ENCODE measurements at regions not wholly inside any gene's neighbourhood (a gene's known extent, or its start where the extent isn't known, plus 50 kb on each side); places are given as distances from the start of the nearest gene placed in this dataset.

- ATAC-seq (peak; percentile 47 to 56; a peak in 5 of 6 replicates), FAIRE-seq (no peak), DNase-seq (ENCODE audit: low read depth in 1 of 2, low spot score in 1 of 2) (peak; percentile 26 to 74)
- no peak overlapping the region for H3K4me3 ChIP-seq
- H3K4me2 ChIP-seq: peak overlapping the region; percentile 38
- ChIA-PET CTCF (interaction anchor here (0.6 to 2.1 kb wide), 8 partner anchors 10 to 905 kb away, joined by 3 to 8 read pairs (median 5); no protein-coding TSS in a partner anchor), POLR2A (no interaction called here)
- H3K4me1 ChIP-seq: peaks cover 18% of the 10 kb centered on the region
- TF ChIP-seq MAZ (IDR thresholded peaks at IDR 0.05; ENCODE audit: borderline replicate concordance, low read depth, low read length) (no peak), RNF2 (IDR thresholded peaks at IDR 0.05; ENCODE audit: borderline replicate concordance, low read depth) (no peak), PBX3 (IDR thresholded peaks at IDR 0.05) (no peak), RCOR1 (IDR thresholded peaks at IDR 0.05; ENCODE audit: low read depth, low read length) (no peak), MAFK (IDR thresholded peaks at IDR 0.05; ENCODE audit: partially characterized antibody) (no peak), EHMT2 (IDR thresholded peaks at IDR 0.05; ENCODE audit: low read depth) (no peak), PHF8 (IDR thresholded peaks at IDR 0.05; ENCODE audit: borderline replicate concordance, low read depth) (no peak), CTCF (IDR thresholded peaks at IDR 0.05) (peak; percentile 69), HOXB5 (CRISPR knock-in tag; IDR thresholded peaks at IDR 0.05) (no peak), KDM5A (IDR thresholded peaks at IDR 0.05) (no peak), RAD21 (conservative IDR thresholded peaks at IDR 0.05 in 1 of 2, IDR thresholded peaks at IDR 0.05 in 1 of 2) (peak; percentile 70 to 88), NFE2L2 (conservative IDR thresholded peaks at IDR 0.05; ENCODE audit: low read length) (no peak), FOSL2 (IDR thresholded peaks at IDR 0.05) (no peak), FOSL2 (CRISPR knock-in tag; IDR thresholded peaks at IDR 0.05) (no peak), ATOH8 (CRISPR knock-in tag; IDR thresholded peaks at IDR 0.05; ENCODE audit: low read depth) (no peak), ELK1 (IDR thresholded peaks at IDR 0.05; ENCODE audit: low read depth, low read length) (no peak), SMC3 (IDR thresholded peaks at IDR 0.05) (peak; percentile 80), CHD2 (IDR thresholded peaks at IDR 0.05; ENCODE audit: low read length, partially characterized antibody) (no peak), ZC3H11A (IDR thresholded peaks at IDR 0.05) (no peak), EP300 (IDR thresholded peaks at IDR 0.05) (no peak)
- H3K27ac ChIP-seq: peak overlapping the region in 1 of 2 experiments; percentile 65; a peak in 5 of 6 replicates
- H3K9me3 ChIP-seq: peaks cover 2% of the 10 kb centered on the region; the same call in 1 of the 3 replicates
- WGBS (ENCODE audit: missing lambda C conversion rate): 25% methylated on average over 6 of the region's 6 CpGs
These were observed 275.1 kb downstream of the GPM6A start for GRCh38 chr4:175536852-175537453.

GRCh38 chr4:175539498-175539897, 272.6 kb downstream of the GPM6A start:
- Histone ChIP-seq H3K4me1 (peaks cover 18% of the 10 kb centered on the region; the same call in 2 of the 3 replicates), H3K4me3 (no peak overlapping the region), H3K9me3 (peaks cover 2% of the 10 kb centered on the region; the same call in 1 of the 3 replicates), H3K4me2 (no peak overlapping the region), H3K27ac (no peak overlapping the region)
- DNase-seq (ENCODE audit: low read depth in 1 of 2, low spot score in 1 of 2) (no peak), ATAC-seq (no peak), FAIRE-seq (no peak)
- WGBS (ENCODE audit: missing lambda C conversion rate): 49% methylated on average over 2 of the region's 2 CpGs
- POLR2A ChIA-PET: no interaction called here
- CTCF ChIA-PET: no interaction called here
- TF ChIP-seq USF2 (IDR thresholded peaks at IDR 0.05) (no peak), REST (IDR thresholded peaks at IDR 0.05) (no peak), FOSL2 (IDR thresholded peaks at IDR 0.05) (no peak), FOSL2 (CRISPR knock-in tag; IDR thresholded peaks at IDR 0.05) (no peak), TFCP2L1 (CRISPR knock-in tag; IDR thresholded peaks at IDR 0.05) (no peak), HOXB5 (CRISPR knock-in tag; IDR thresholded peaks at IDR 0.05) (no peak), POLR2A (IDR thresholded peaks at IDR 0.05; ENCODE audit: low read length) (no peak), MAZ (IDR thresholded peaks at IDR 0.05; ENCODE audit: borderline replicate concordance, low read depth, low read length) (no peak), ZFP36 (IDR thresholded peaks at IDR 0.05; ENCODE audit: borderline replicate concordance, partially characterized antibody) (no peak), SMC3 (IDR thresholded peaks at IDR 0.05) (no peak), CHD2 (IDR thresholded peaks at IDR 0.05; ENCODE audit: low read length, partially characterized antibody) (no peak), HES2 (IDR thresholded peaks at IDR 0.05) (no peak), GATA3 (IDR thresholded peaks at IDR 0.05; ENCODE audit: borderline replicate concordance) (no peak)
